ENCODE measurements at regions not wholly inside any gene's neighbourhood (a gene's known extent, or its start where the extent isn't known, plus 50 kb on each side); places are given as distances from the start of the nearest gene placed in this dataset.

- DNase-seq (ENCODE audit: insufficient read length, low spot score, missing footprints) = peak; percentile 65
- H4K20me1 ChIP-seq (ENCODE audit: insufficient read depth, low read length) = peaks cover 10% of the 10 kb centered on the region
- H3K27ac ChIP-seq (ENCODE audit: low read depth, low read length) = no peak overlapping the region
- H3K4me3 ChIP-seq (ENCODE audit: insufficient read depth, low read length) = no peak overlapping the region
- peaks cover 31% of the 10 kb centered on the region for H3K4me1 ChIP-seq (ENCODE audit: insufficient read depth, low read length)
- TF ChIP-seq CTCF (IDR thresholded peaks at IDR 0.05; ENCODE audit: extremely low read depth, low read depth, low read length) = no peak
- H3K79me2 ChIP-seq (ENCODE audit: insufficient read depth, low read length) = peaks cover 22% of the 10 kb centered on the region
- no peaks in the 10 kb centered on the region for H3K9me3 ChIP-seq (ENCODE audit: low read depth, low read length)
- H3K36me3 ChIP-seq (ENCODE audit: insufficient read depth, low read length) = no peaks in the 10 kb centered on the region
- H3K27me3 ChIP-seq (ENCODE audit: insufficient read depth, low read length) = no peaks in the 10 kb centered on the region
- H3K4me2 ChIP-seq (ENCODE audit: insufficient read depth, low read length) = no peak overlapping the region
- no peak overlapping the region for H2AFZ ChIP-seq (ENCODE audit: low read length)
These were observed 172.8 kb downstream of the GLI2 start for GRCh38 chr2:120908314-120908975.

- Histone ChIP-seq H3K9me3 (ENCODE audit: low read depth, low read length) (no peaks in the 10 kb centered on the region), H3K4me2 (ENCODE audit: insufficient read depth, low read length) (no peak overlapping the region), H3K4me3 (ENCODE audit: insufficient read depth, low read length) (no peak overlapping the region), H3K4me1 (ENCODE audit: insufficient read depth, low read length) (peaks cover 31% of the 10 kb centered on the region), H3K27ac (ENCODE audit: low read depth, low read length) (no peak overlapping the region), H3K36me3 (ENCODE audit: insufficient read depth, low read length) (no peaks in the 10 kb centered on the region), H2AFZ (ENCODE audit: low read length) (no peak overlapping the region), H4K20me1 (ENCODE audit: insufficient read depth, low read length) (peaks cover 8% of the 10 kb centered on the region), H3K27me3 (ENCODE audit: insufficient read depth, low read length) (no peaks in the 10 kb centered on the region), H3K79me2 (ENCODE audit: insufficient read depth, low read length) (peaks cover 25% of the 10 kb centered on the region)
- TF ChIP-seq CTCF (IDR thresholded peaks at IDR 0.05; ENCODE audit: extremely low read depth, low read depth, low read length) = no peak
- no peak for DNase-seq (ENCODE audit: insufficient read length, low spot score, missing footprints)
These were observed 173.4 kb downstream of the GLI2 start for GRCh38 chr2:120909102-120909501.

- no peak overlapping the region for H3K4me2 ChIP-seq (ENCODE audit: insufficient read depth, low read length)
- no peaks in the 10 kb centered on the region for H3K27me3 ChIP-seq (ENCODE audit: insufficient read depth, low read length)
- no peak overlapping the region for H2AFZ ChIP-seq (ENCODE audit: low read length)
- peaks cover 7% of the 10 kb centered on the region for H4K20me1 ChIP-seq (ENCODE audit: insufficient read depth, low read length)
- no peaks in the 10 kb centered on the region for H3K36me3 ChIP-seq (ENCODE audit: insufficient read depth, low read length)
- no peaks in the 10 kb centered on the region for H3K9me3 ChIP-seq (ENCODE audit: low read depth, low read length)
- no peak overlapping the region for H3K27ac ChIP-seq (ENCODE audit: low read depth, low read length)
- H3K4me3 ChIP-seq (ENCODE audit: insufficient read depth, low read length) = no peak overlapping the region
- H3K79me2 ChIP-seq (ENCODE audit: insufficient read depth, low read length) = peaks cover 30% of the 10 kb centered on the region
- DNase-seq (ENCODE audit: insufficient read length, low spot score, missing footprints) = no peak
- H3K4me1 ChIP-seq (ENCODE audit: insufficient read depth, low read length) = peaks cover 36% of the 10 kb centered on the region
- TF ChIP-seq CTCF (IDR thresholded peaks at IDR 0.05; ENCODE audit: extremely low read depth, low read depth, low read length) = no peak
These were observed 174.5 kb downstream of the GLI2 start for GRCh38 chr2:120910164-120910563.

- Histone ChIP-seq H2AFZ (ENCODE audit: low read length) (no peak overlapping the region), H3K9me3 (ENCODE audit: low read depth, low read length) (no peaks in the 10 kb centered on the region), H3K4me2 (ENCODE audit: insufficient read depth, low read length) (peak overlapping the region; percentile 70), H3K4me1 (ENCODE audit: insufficient read depth, low read length) (peaks cover 47% of the 10 kb centered on the region), H3K4me3 (ENCODE audit: insufficient read depth, low read length) (peak overlapping the region; percentile 33), H4K20me1 (ENCODE audit: insufficient read depth, low read length) (peaks cover 5% of the 10 kb centered on the region), H3K36me3 (ENCODE audit: insufficient read depth, low read length) (no peaks in the 10 kb centered on the region), H3K27me3 (ENCODE audit: insufficient read depth, low read length) (no peaks in the 10 kb centered on the region), H3K27ac (ENCODE audit: low read depth, low read length) (peak overlapping the region; percentile 87), H3K79me2 (ENCODE audit: insufficient read depth, low read length) (peaks cover 37% of the 10 kb centered on the region)
- no peak for TF ChIP-seq CTCF (IDR thresholded peaks at IDR 0.05; ENCODE audit: extremely low read depth, low read depth, low read length)
- peak; percentile 97 for DNase-seq (ENCODE audit: insufficient read length, low spot score, missing footprints)
These were observed 175.6 kb downstream of the GLI2 start for GRCh38 chr2:120910956-120911951.

Measured in osteoblast (primary cell).